Keratinocyte (primary cell): ENCODE measurements at regions not wholly inside any gene's neighbourhood (a gene's known extent, or its start where the extent isn't known, plus 50 kb on each side); places are given as distances from the start of the nearest gene placed in this dataset.

Experiments used
- DNase-seq: peaks from one replicate; pipeline ENCODE4 v3.0.0-alpha.2; 2011; ENCODE audit warnings: low read depth, missing footprints, low spot score
- FAIRE-seq: peaks from 2 replicates; lab custom pipeline; 2011; peaks lifted over from hg19 to GRCh38; lab: Jason Lieb, UNC
- H2AFZ ChIP-seq: 2 replicates; pipeline ENCODE4 v1.6.0; 2012; ENCODE audit warnings: low read length, control low read depth, inconsistent platforms; ENCODE audit not compliant: control insufficient read depth
- H3K27ac ChIP-seq: 2 replicates; pipeline ENCODE4 v1.5.1; 2011; ENCODE audit warnings: low read length; ENCODE audit not compliant: control insufficient read depth, insufficient read depth
- H3K27me3 ChIP-seq: 3 replicates; pipeline ENCODE4 v1.6.0; 2011; ENCODE audit warnings: low read length; ENCODE audit not compliant: control insufficient read depth, insufficient read depth; ENCODE audit errors: extremely low read depth
- H3K36me3 ChIP-seq, 2 experiments: 2 replicates in 1 of 2; 3 replicates in 1 of 2; pipeline ENCODE4 v1.5.1; 2011; ENCODE audit warnings: low read length in 2 of 2, mild to moderate bottlenecking in 1 of 2; ENCODE audit not compliant: control insufficient read depth in 2 of 2, insufficient read depth in 2 of 2; ENCODE audit errors: extremely low read depth in 1 of 2
- H3K4me1 ChIP-seq: 3 replicates; pipeline ENCODE4 v1.5.1; 2011; ENCODE audit warnings: low read length; ENCODE audit not compliant: control insufficient read depth, insufficient read depth; ENCODE audit errors: extremely low read depth
- H3K4me2 ChIP-seq: 3 replicates; pipeline ENCODE4 v1.6.0; 2011; ENCODE audit warnings: low read depth, low read length; ENCODE audit not compliant: control insufficient read depth, insufficient read depth; ENCODE audit errors: extremely low read depth
- H3K4me3 ChIP-seq, 3 experiments: fragments of 200-600 bp in 1 of 3; sonication (generic) in 1 of 3; 2 replicates in 2 of 3; 3 replicates in 1 of 3; pipeline ENCODE4 v1.5.1; 2011 to 2016; ENCODE audit warnings: low read length in 3 of 3, mild to moderate bottlenecking in 3 of 3, control low read depth in 2 of 3, inconsistent platforms in 1 of 3, low read depth in 1 of 3, mixed read lengths in 1 of 3, mixed run types in 1 of 3, moderate library complexity in 1 of 3; ENCODE audit not compliant: control insufficient read depth in 2 of 3, insufficient read depth in 2 of 3; ENCODE audit errors: extremely low read depth in 1 of 3
- H3K79me2 ChIP-seq: 2 replicates; pipeline ENCODE4 v1.6.0; 2012; ENCODE audit warnings: low read length; ENCODE audit not compliant: control insufficient read depth, insufficient read depth
- H3K9ac ChIP-seq: 3 replicates; pipeline ENCODE4 v1.6.0; 2011; ENCODE audit warnings: low read length; ENCODE audit not compliant: control insufficient read depth, insufficient read depth; ENCODE audit errors: extremely low read depth
- H3K9me1 ChIP-seq: 3 replicates; pipeline ENCODE4 v1.6.0; 2011; ENCODE audit warnings: low read length; ENCODE audit not compliant: control insufficient read depth, insufficient read depth; ENCODE audit errors: extremely low read depth
- H3K9me3 ChIP-seq: 2 replicates; pipeline ENCODE4 v1.5.1; 2012; ENCODE audit warnings: low read depth, low read length; ENCODE audit not compliant: control insufficient read depth
- H4K20me1 ChIP-seq: 3 replicates; pipeline ENCODE4 v1.6.0; 2011; ENCODE audit warnings: low read length; ENCODE audit not compliant: control insufficient read depth, insufficient read depth; ENCODE audit errors: extremely low read depth
- EZH2 ChIP-seq: IDR thresholded peaks from one replicate; pipeline ENCODE4 v1.6.1; 2012; ENCODE audit warnings: inconsistent platforms, mild to moderate bottlenecking, low read length, moderate library complexity
- dilution Hi-C: fragments of 300-500 bp; cut with MboI; formaldehyde crosslinking; loops from one replicate; pipeline ENCODE4 v1.7.0; 2020; ENCODE audit warnings: low sequenced_read_pairs; ENCODE audit not compliant: extremely low pct_ligation_motif_present
- TF ChIP-seq, protein P1 (sequence below), 3 experiments: IDR thresholded peaks in 1 of 3; conservative IDR thresholded peaks in 1 of 3; optimal IDR thresholded peaks in 1 of 3; 2 replicates in 2 of 3; 3 replicates in 1 of 3; pipeline versions ENCODE3 to v1.5.1; 2011; ENCODE audit warnings: low read length in 3 of 3, mild to moderate bottlenecking in 3 of 3, moderate library complexity in 2 of 3, control low read depth in 1 of 3, inconsistent platforms in 1 of 3; ENCODE audit not compliant: insufficient read depth in 2 of 3; ENCODE audit errors: extremely low read depth in 1 of 3

DNA sequence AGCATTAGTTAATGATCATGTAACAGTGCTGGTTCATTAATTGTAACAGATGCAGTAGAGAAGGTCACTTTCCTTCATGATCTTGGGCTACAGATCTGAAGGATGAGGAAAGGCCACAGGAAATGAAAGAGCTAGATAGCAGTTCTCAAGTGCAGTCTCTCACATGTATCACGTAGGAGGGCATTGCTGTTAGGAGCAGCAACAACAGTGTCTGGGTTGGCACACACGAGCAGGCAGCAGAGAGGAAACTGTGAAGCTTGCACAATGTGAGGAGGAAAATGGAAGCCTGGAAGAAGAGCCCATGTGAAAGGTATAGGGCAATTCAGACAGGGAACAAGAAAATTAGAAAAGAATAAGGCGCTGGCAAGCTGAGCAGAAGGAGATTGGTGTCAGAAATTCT is 1741.5 kb downstream of the PCDH9 start:
- no peak for FAIRE-seq
- Histone ChIP-seq H3K9me1 (no peaks in the 10 kb centered on the region), H3K79me2 (no peaks in the 10 kb centered on the region), H3K9ac (no peak overlapping the region), H3K4me2 (no peak overlapping the region), H3K9me3 (no peaks in the 10 kb centered on the region), H4K20me1 (no peaks in the 10 kb centered on the region), H3K27me3 (no peaks in the 10 kb centered on the region), H3K4me3 (no peak overlapping the region), H3K27ac (no peak overlapping the region), H2AFZ (no peak overlapping the region), H3K36me3 (no peaks in the 10 kb centered on the region), H3K4me1 (no peaks in the 10 kb centered on the region)
- dilution Hi-C loops = no loop called here
- DNase-seq = no peak
- TF ChIP-seq, protein P1, sequence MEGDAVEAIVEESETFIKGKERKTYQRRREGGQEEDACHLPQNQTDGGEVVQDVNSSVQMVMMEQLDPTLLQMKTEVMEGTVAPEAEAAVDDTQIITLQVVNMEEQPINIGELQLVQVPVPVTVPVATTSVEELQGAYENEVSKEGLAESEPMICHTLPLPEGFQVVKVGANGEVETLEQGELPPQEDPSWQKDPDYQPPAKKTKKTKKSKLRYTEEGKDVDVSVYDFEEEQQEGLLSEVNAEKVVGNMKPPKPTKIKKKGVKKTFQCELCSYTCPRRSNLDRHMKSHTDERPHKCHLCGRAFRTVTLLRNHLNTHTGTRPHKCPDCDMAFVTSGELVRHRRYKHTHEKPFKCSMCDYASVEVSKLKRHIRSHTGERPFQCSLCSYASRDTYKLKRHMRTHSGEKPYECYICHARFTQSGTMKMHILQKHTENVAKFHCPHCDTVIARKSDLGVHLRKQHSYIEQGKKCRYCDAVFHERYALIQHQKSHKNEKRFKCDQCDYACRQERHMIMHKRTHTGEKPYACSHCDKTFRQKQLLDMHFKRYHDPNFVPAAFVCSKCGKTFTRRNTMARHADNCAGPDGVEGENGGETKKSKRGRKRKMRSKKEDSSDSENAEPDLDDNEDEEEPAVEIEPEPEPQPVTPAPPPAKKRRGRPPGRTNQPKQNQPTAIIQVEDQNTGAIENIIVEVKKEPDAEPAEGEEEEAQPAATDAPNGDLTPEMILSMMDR (optimal IDR thresholded peaks at IDR 0.05 in 1 of 3, IDR thresholded peaks at IDR 0.05 in 1 of 3, conservative IDR thresholded peaks at IDR 0.05 in 1 of 3; ENCODE audit: extremely low read depth in 1 of 3, insufficient read depth in 2 of 3, low read length in 3 of 3) = no peak
- no peak for TF ChIP-seq EZH2

DNA sequence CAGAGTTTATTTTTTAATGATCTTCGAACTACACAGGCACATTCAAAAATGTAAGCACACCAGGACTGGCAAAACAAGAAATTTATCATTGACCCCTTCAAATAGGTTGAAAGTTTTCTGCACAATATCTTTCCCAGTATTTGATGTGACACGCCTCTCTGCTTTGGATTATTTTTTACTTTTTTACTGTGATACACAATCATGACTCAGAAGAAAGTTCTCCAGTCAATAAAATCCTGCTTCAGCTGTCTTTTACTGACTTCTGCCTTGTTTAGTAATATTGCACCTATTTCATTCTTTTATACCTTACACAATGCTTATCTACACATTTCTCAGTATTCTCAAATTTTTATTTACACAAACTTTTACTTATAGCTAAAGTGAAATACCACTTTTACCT is 1750.4 kb downstream of the PCDH9 start:
- no peak for TF ChIP-seq EZH2
- TF ChIP-seq, protein P1 (optimal IDR thresholded peaks at IDR 0.05 in 1 of 3, IDR thresholded peaks at IDR 0.05 in 1 of 3, conservative IDR thresholded peaks at IDR 0.05 in 1 of 3; ENCODE audit: extremely low read depth in 1 of 3, insufficient read depth in 2 of 3, low read length in 3 of 3) = no peak
- Histone ChIP-seq H3K4me1 (no peaks in the 10 kb centered on the region), H3K27ac (no peak overlapping the region), H3K9me1 (no peaks in the 10 kb centered on the region), H3K9ac (no peak overlapping the region), H3K9me3 (peaks cover under 1% of the 10 kb centered on the region), H4K20me1 (no peaks in the 10 kb centered on the region), H3K79me2 (no peaks in the 10 kb centered on the region), H3K4me3 (no peak overlapping the region), H3K36me3 (no peaks in the 10 kb centered on the region), H3K4me2 (no peak overlapping the region), H2AFZ (no peak overlapping the region), H3K27me3 (no peaks in the 10 kb centered on the region)
- dilution Hi-C loops = no loop called here
- FAIRE-seq (no peak), DNase-seq (no peak)
